CD4-positive, alpha-beta T cell (primary cell): ENCODE measurements at regions not wholly inside any gene's neighbourhood (a gene's known extent, or its start where the extent isn't known, plus 50 kb on each side); places are given as distances from the start of the nearest gene placed in this dataset.

Experiments
- ATAC-seq: fragments of 200-7000 bp; cut with Tn5 transposase; one replicate; pipeline ENCODE4 v1.10.0; 2022; ENCODE audit warnings: mild to moderate bottlenecking; ENCODE audit not compliant: poor library complexity
- CTCF ChIA-PET: fragments of 350-600 bp; sonication (Branson Sonifier 250); formaldehyde crosslinking; loops from one replicate; lab custom pipeline; 2021; ENCODE audit warnings: antibody characterized with exemption, inconsistent platforms; lab: Charles Lee
- POLR2A ChIA-PET: fragments of 350-600 bp; sonication (Branson Sonifier 250); formaldehyde crosslinking; loops from one replicate; lab custom pipeline; 2021; ENCODE audit warnings: antibody characterized with exemption, inconsistent platforms; lab: Charles Lee
- DNase-seq, 14 experiments: peaks; one replicate each; pipeline ENCODE4 v3.0.0-alpha.2; 2013 to 2020; ENCODE audit warnings: mixed read lengths in 2 of 14
- H3K27ac ChIP-seq, 2 donors: one replicate each; pipeline versions ENCODE4 v1.5.1 to v1.7.0; 2013; ENCODE audit warnings: low read length in 2 of 2, low read depth in 1 of 2, mild to moderate bottlenecking in 1 of 2
- H3K27me3 ChIP-seq, 2 experiments: 1 replicate in 1 of 2; 2 replicates in 1 of 2; pipeline versions ENCODE4 v1.6.1 to v1.7.0; 2013; ENCODE audit warnings: low read length in 2 of 2, control low read depth in 1 of 2, mild to moderate bottlenecking in 1 of 2, moderate library complexity in 1 of 2; ENCODE audit not compliant: insufficient read depth in 2 of 2, control insufficient read depth in 1 of 2
- H3K36me3 ChIP-seq: one replicate; pipeline ENCODE4 v1.6.1; 2013; ENCODE audit warnings: low read length, control low read depth; ENCODE audit not compliant: insufficient read depth
- H3K4me1 ChIP-seq: one replicate; pipeline ENCODE4 v1.6.1; 2013; ENCODE audit warnings: low read length, control low read depth; ENCODE audit not compliant: insufficient read depth
- H3K4me3 ChIP-seq: one replicate; pipeline ENCODE4 v1.5.1; 2013; ENCODE audit warnings: mild to moderate bottlenecking, low read length, moderate library complexity
- H3K9me3 ChIP-seq, 2 experiments: 1 replicate in 1 of 2; 2 replicates in 1 of 2; pipeline versions ENCODE4 v1.6.1 to v1.7.0; 2013; ENCODE audit warnings: low read length in 2 of 2, mild to moderate bottlenecking in 2 of 2, control low read depth in 1 of 2, moderate library complexity in 1 of 2; ENCODE audit not compliant: control insufficient read depth in 1 of 2, insufficient read depth in 1 of 2
- H3K27ac Mint-ChIP-seq: one replicate; pipeline ENCODE4 v1.8.0; 2020; ENCODE audit warnings: mixed read lengths
- H3K27me3 Mint-ChIP-seq: one replicate; pipeline ENCODE4 v1.8.0; 2021; ENCODE audit warnings: mixed read lengths
- H3K36me3 Mint-ChIP-seq: one replicate; pipeline ENCODE4 v1.8.0; 2021; ENCODE audit warnings: low read depth, mixed read lengths
- H3K4me1 Mint-ChIP-seq: one replicate; pipeline ENCODE4 v1.8.0; 2021; ENCODE audit warnings: low read depth, mixed read lengths
- H3K4me3 Mint-ChIP-seq: one replicate; pipeline ENCODE4 v1.8.0; 2020; ENCODE audit warnings: mild to moderate bottlenecking, mixed read lengths
- H3K9me3 Mint-ChIP-seq: one replicate; pipeline ENCODE4 v1.8.0; 2020; ENCODE audit warnings: mixed read lengths
- intact Hi-C, 2 experiments: fragments of 100-400 bp; cut with DNase I in 1 of 2; cut with micrococcal nuclease in 1 of 2; formaldehyde crosslinking; loops; one replicate each; pipeline versions ENCODE4 v1.15.1 to v1.9.0; 2023 to 2025; cut with DNase I, micrococcal nuclease
- TF ChIP-seq, protein P1 (sequence below): fragments of 200-600 bp; IDR thresholded peaks from one replicate; pipeline ENCODE4 v1.8.0; 2022; ENCODE audit warnings: antibody characterized with exemption, mild to moderate bottlenecking

DNA sequence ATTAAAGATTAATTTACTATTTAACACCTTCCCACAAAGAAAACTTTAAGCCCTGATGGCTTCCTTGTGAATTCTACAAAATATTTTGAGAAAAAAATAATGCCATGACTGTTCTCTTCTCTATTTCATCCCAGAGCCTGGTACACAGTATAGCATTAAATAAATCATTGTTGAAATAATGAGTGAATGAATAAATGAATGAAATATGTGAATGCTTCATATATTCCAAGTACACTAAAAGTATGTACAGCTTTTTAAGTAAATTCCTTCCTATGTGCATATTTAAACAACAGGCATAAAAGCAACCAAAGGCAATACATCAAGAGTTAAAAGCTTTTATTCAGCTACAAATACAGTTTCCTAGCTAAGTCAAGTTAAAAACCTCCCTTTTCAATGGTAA is 144.9 kb upstream of the CCDC196 start:
- intact Hi-C loops: no loop called here
- Mint-ChIP-seq H3K27me3 (no peaks in the 10 kb centered on the region), H3K4me3 (no peak overlapping the region), H3K27ac (no peak overlapping the region), H3K9me3 (no peaks in the 10 kb centered on the region), H3K4me1 (no peaks in the 10 kb centered on the region), H3K36me3 (no peaks in the 10 kb centered on the region)
- POLR2A ChIA-PET: no interaction called here
- Histone ChIP-seq H3K27me3 (no peaks in the 10 kb centered on the region), H3K4me1 (no peaks in the 10 kb centered on the region), H3K27ac (no peak overlapping the region), H3K36me3 (no peaks in the 10 kb centered on the region), H3K9me3 (no peaks in the 10 kb centered on the region), H3K4me3 (no peak overlapping the region)
- TF ChIP-seq, protein P1, sequence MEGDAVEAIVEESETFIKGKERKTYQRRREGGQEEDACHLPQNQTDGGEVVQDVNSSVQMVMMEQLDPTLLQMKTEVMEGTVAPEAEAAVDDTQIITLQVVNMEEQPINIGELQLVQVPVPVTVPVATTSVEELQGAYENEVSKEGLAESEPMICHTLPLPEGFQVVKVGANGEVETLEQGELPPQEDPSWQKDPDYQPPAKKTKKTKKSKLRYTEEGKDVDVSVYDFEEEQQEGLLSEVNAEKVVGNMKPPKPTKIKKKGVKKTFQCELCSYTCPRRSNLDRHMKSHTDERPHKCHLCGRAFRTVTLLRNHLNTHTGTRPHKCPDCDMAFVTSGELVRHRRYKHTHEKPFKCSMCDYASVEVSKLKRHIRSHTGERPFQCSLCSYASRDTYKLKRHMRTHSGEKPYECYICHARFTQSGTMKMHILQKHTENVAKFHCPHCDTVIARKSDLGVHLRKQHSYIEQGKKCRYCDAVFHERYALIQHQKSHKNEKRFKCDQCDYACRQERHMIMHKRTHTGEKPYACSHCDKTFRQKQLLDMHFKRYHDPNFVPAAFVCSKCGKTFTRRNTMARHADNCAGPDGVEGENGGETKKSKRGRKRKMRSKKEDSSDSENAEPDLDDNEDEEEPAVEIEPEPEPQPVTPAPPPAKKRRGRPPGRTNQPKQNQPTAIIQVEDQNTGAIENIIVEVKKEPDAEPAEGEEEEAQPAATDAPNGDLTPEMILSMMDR: no peak
- DNase-seq (no peak), ATAC-seq (no peak)
- CTCF ChIA-PET: no interaction called here

DNA sequence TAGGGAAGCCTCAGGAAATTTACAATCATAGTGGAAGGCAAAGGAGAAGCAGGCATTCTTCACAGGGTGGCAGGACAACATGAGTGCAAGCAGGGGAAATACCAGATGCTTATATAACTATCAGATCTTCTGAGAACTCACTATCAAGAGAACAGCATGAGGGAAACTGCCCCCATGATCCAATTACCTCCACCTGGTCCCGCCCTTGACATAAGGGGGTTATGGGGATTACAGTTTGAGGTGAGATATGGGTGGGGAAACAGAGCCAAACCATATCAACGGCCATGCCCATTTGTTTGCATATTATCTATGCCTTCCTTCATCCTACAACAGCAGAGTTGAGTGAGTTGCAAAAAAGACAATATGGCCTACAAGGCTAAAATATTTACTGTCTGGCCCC is 140.2 kb upstream of the CCDC196 start:
- Mint-ChIP-seq H3K27ac (no peak overlapping the region), H3K36me3 (peaks cover 19% of the 10 kb centered on the region), H3K9me3 (peaks cover 15% of the 10 kb centered on the region), H3K4me1 (no peaks in the 10 kb centered on the region), H3K4me3 (no peak overlapping the region), H3K27me3 (no peaks in the 10 kb centered on the region)
- no peak overlapping the region for H3K27ac ChIP-seq
- peaks cover 3 to 4% of the 10 kb centered on the region in 2 experiments for H3K9me3 ChIP-seq
- TF ChIP-seq, protein P1: no peak
- DNase-seq (no peak), ATAC-seq (no peak)
- no peak overlapping the region for H3K4me3 ChIP-seq
- no peaks in the 10 kb centered on the region for H3K36me3 ChIP-seq
- ChIA-PET POLR2A (no interaction called here), CTCF (no interaction called here)
- H3K27me3 ChIP-seq: no peaks in the 10 kb centered on the region
- intact Hi-C loops: no loop called here
- no peaks in the 10 kb centered on the region for H3K4me1 ChIP-seq

DNA sequence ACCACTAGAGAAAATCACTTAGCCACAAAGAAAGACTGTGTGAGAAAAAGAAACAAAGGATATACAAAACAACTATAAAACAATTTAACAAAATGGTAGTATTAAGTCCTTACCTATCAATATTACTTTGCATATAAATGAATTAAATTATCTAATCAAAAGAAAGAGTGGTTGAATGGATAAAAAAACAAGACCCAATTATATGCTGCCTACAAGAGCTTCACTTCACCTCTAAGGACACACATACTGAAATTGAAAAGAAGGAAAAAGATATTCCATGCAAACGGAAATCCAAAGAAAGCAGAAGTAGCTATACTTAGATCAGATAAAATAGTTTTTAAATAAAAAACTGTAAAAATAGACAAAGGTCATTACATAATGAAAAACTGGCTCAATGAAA is 134.9 kb upstream of the CCDC196 start:
- H3K27ac ChIP-seq: no peak overlapping the region
- no peak for ATAC-seq
- TF ChIP-seq, protein P1: no peak
- H3K9me3 ChIP-seq: peaks cover 3 to 4% of the 10 kb centered on the region in 2 experiments
- intact Hi-C loops: loop anchor here in 1 of 2 experiments (10.0 kb wide), 1 partner anchor 1223 kb away; no protein-coding TSS in a partner anchor
- Mint-ChIP-seq H3K27ac (no peak overlapping the region), H3K36me3 (peaks cover 21% of the 10 kb centered on the region), H3K4me3 (no peak overlapping the region), H3K4me1 (no peaks in the 10 kb centered on the region), H3K9me3 (peaks cover 15% of the 10 kb centered on the region), H3K27me3 (no peaks in the 10 kb centered on the region)
- no peaks in the 10 kb centered on the region for H3K4me1 ChIP-seq
- ChIA-PET POLR2A (no interaction called here), CTCF (no interaction called here)
- no peak overlapping the region for H3K4me3 ChIP-seq
- H3K36me3 ChIP-seq: no peaks in the 10 kb centered on the region
- no peaks in the 10 kb centered on the region for H3K27me3 ChIP-seq
- DNase-seq: no peak
